ENCODE measurements at regions not wholly inside any gene's neighbourhood (a gene's known extent, or its start where the extent isn't known, plus 50 kb on each side); places are given as distances from the start of the nearest gene placed in this dataset.

- Histone ChIP-seq H3K9ac (ENCODE audit: low read length) (no peak overlapping the region), H3K27me3 (ENCODE audit: control insufficient read depth, insufficient read depth, low read length) (no peaks in the 10 kb centered on the region), H3K27ac (ENCODE audit: low read length) (no peak overlapping the region), H3K9me3 (ENCODE audit: control insufficient read depth, low read depth, low read length) (no peaks in the 10 kb centered on the region), H3K4me3 (ENCODE audit: low read length) (no peak overlapping the region), H3K4me1 (ENCODE audit: control insufficient read depth, low read depth, low read length) (no peaks in the 10 kb centered on the region), H3K36me3 (ENCODE audit: control insufficient read depth, low read depth, low read length) (no peaks in the 10 kb centered on the region)
Measured at GRCh38 chr15:39331584-39331983, 249.3 kb upstream of the THBS1 start.

- Histone ChIP-seq H3K27me3 (ENCODE audit: control insufficient read depth, insufficient read depth, low read length) (no peaks in the 10 kb centered on the region), H3K4me3 (ENCODE audit: low read length) (no peak overlapping the region), H3K27ac (ENCODE audit: low read length) (no peak overlapping the region), H3K36me3 (ENCODE audit: control insufficient read depth, low read depth, low read length) (no peaks in the 10 kb centered on the region), H3K9me3 (ENCODE audit: control insufficient read depth, low read depth, low read length) (no peaks in the 10 kb centered on the region), H3K9ac (ENCODE audit: low read length) (no peak overlapping the region), H3K4me1 (ENCODE audit: control insufficient read depth, low read depth, low read length) (no peaks in the 10 kb centered on the region)
Measured at GRCh38 chr15:39332846-39333245, 248.0 kb upstream of the THBS1 start.

GRCh38 chr15:39333393-39333792, 247.5 kb upstream of the THBS1 start:
- no peak overlapping the region for H3K9ac ChIP-seq (ENCODE audit: low read length)
- no peak overlapping the region for H3K27ac ChIP-seq (ENCODE audit: low read length)
- no peaks in the 10 kb centered on the region for H3K36me3 ChIP-seq (ENCODE audit: control insufficient read depth, low read depth, low read length)
- H3K4me3 ChIP-seq (ENCODE audit: low read length): no peak overlapping the region
- H3K4me1 ChIP-seq (ENCODE audit: control insufficient read depth, low read depth, low read length): no peaks in the 10 kb centered on the region
- H3K27me3 ChIP-seq (ENCODE audit: control insufficient read depth, insufficient read depth, low read length): no peaks in the 10 kb centered on the region
- no peaks in the 10 kb centered on the region for H3K9me3 ChIP-seq (ENCODE audit: control insufficient read depth, low read depth, low read length)

GRCh38 chr15:39333896-39334295, 247.0 kb upstream of the THBS1 start:
- no peaks in the 10 kb centered on the region for H3K27me3 ChIP-seq (ENCODE audit: control insufficient read depth, insufficient read depth, low read length)
- no peak overlapping the region for H3K4me3 ChIP-seq (ENCODE audit: low read length)
- H3K36me3 ChIP-seq (ENCODE audit: control insufficient read depth, low read depth, low read length): no peaks in the 10 kb centered on the region
- H3K9me3 ChIP-seq (ENCODE audit: control insufficient read depth, low read depth, low read length): no peaks in the 10 kb centered on the region
- no peak overlapping the region for H3K27ac ChIP-seq (ENCODE audit: low read length)
- no peaks in the 10 kb centered on the region for H3K4me1 ChIP-seq (ENCODE audit: control insufficient read depth, low read depth, low read length)
- no peak overlapping the region for H3K9ac ChIP-seq (ENCODE audit: low read length)

- no peaks in the 10 kb centered on the region for H3K9me3 ChIP-seq (ENCODE audit: control insufficient read depth, low read depth, low read length)
- H3K36me3 ChIP-seq (ENCODE audit: control insufficient read depth, low read depth, low read length): no peaks in the 10 kb centered on the region
- H3K4me1 ChIP-seq (ENCODE audit: control insufficient read depth, low read depth, low read length): peaks cover 8% of the 10 kb centered on the region
- H3K4me3 ChIP-seq (ENCODE audit: low read length): no peak overlapping the region
- H3K27me3 ChIP-seq (ENCODE audit: control insufficient read depth, insufficient read depth, low read length): no peaks in the 10 kb centered on the region
- H3K9ac ChIP-seq (ENCODE audit: low read length): no peak overlapping the region
- H3K27ac ChIP-seq (ENCODE audit: low read length): no peak overlapping the region
Measured at GRCh38 chr15:39336926-39337325, 244.0 kb upstream of the THBS1 start.

- no peaks in the 10 kb centered on the region for H3K27me3 ChIP-seq (ENCODE audit: control insufficient read depth, insufficient read depth, low read length)
- H3K36me3 ChIP-seq (ENCODE audit: control insufficient read depth, low read depth, low read length): no peaks in the 10 kb centered on the region
- peaks cover 8% of the 10 kb centered on the region for H3K4me1 ChIP-seq (ENCODE audit: control insufficient read depth, low read depth, low read length)
- H3K9me3 ChIP-seq (ENCODE audit: control insufficient read depth, low read depth, low read length): peaks cover 8% of the 10 kb centered on the region
- H3K9ac ChIP-seq (ENCODE audit: low read length): no peak overlapping the region
- H3K27ac ChIP-seq (ENCODE audit: low read length): no peak overlapping the region
- H3K4me3 ChIP-seq (ENCODE audit: low read length): no peak overlapping the region
Measured at GRCh38 chr15:39338251-39338650, 242.6 kb upstream of the THBS1 start.

- H3K9me3 ChIP-seq (ENCODE audit: control insufficient read depth, low read depth, low read length): peaks cover 12% of the 10 kb centered on the region
- no peak overlapping the region for H3K4me3 ChIP-seq (ENCODE audit: low read length)
- no peak overlapping the region for H3K27ac ChIP-seq (ENCODE audit: low read length)
- H3K4me1 ChIP-seq (ENCODE audit: control insufficient read depth, low read depth, low read length): peaks cover 11% of the 10 kb centered on the region
- no peaks in the 10 kb centered on the region for H3K36me3 ChIP-seq (ENCODE audit: control insufficient read depth, low read depth, low read length)
- H3K27me3 ChIP-seq (ENCODE audit: control insufficient read depth, insufficient read depth, low read length): no peaks in the 10 kb centered on the region
- H3K9ac ChIP-seq (ENCODE audit: low read length): no peak overlapping the region
Measured at GRCh38 chr15:39340903-39341645, 239.8 kb upstream of the THBS1 start.

GRCh38 chr15:39344662-39345141, 236.2 kb upstream of the THBS1 start:
- Histone ChIP-seq H3K36me3 (ENCODE audit: control insufficient read depth, low read depth, low read length) (no peaks in the 10 kb centered on the region), H3K4me1 (ENCODE audit: control insufficient read depth, low read depth, low read length) (peaks cover 11% of the 10 kb centered on the region), H3K9ac (ENCODE audit: low read length) (no peak overlapping the region), H3K27ac (ENCODE audit: low read length) (no peak overlapping the region), H3K4me3 (ENCODE audit: low read length) (no peak overlapping the region), H3K9me3 (ENCODE audit: control insufficient read depth, low read depth, low read length) (peaks cover 12% of the 10 kb centered on the region), H3K27me3 (ENCODE audit: control insufficient read depth, insufficient read depth, low read length) (no peaks in the 10 kb centered on the region)

- no peaks in the 10 kb centered on the region for H3K36me3 ChIP-seq (ENCODE audit: control insufficient read depth, low read depth, low read length)
- H3K9me3 ChIP-seq (ENCODE audit: control insufficient read depth, low read depth, low read length): peaks cover 12% of the 10 kb centered on the region
- peak overlapping the region; percentile 8 for H3K27ac ChIP-seq (ENCODE audit: low read length)
- no peak overlapping the region for H3K4me3 ChIP-seq (ENCODE audit: low read length)
- H3K9ac ChIP-seq (ENCODE audit: low read length): no peak overlapping the region
- H3K27me3 ChIP-seq (ENCODE audit: control insufficient read depth, insufficient read depth, low read length): no peaks in the 10 kb centered on the region
- peaks cover 11% of the 10 kb centered on the region for H3K4me1 ChIP-seq (ENCODE audit: control insufficient read depth, low read depth, low read length)
Measured at GRCh38 chr15:39345176-39345575, 235.7 kb upstream of the THBS1 start.

GRCh38 chr15:39347453-39347852, 233.4 kb upstream of the THBS1 start:
- Histone ChIP-seq H3K4me3 (ENCODE audit: low read length) (no peak overlapping the region), H3K36me3 (ENCODE audit: control insufficient read depth, low read depth, low read length) (no peaks in the 10 kb centered on the region), H3K4me1 (ENCODE audit: control insufficient read depth, low read depth, low read length) (peaks cover 4% of the 10 kb centered on the region), H3K9me3 (ENCODE audit: control insufficient read depth, low read depth, low read length) (peaks cover 11% of the 10 kb centered on the region), H3K27me3 (ENCODE audit: control insufficient read depth, insufficient read depth, low read length) (no peaks in the 10 kb centered on the region), H3K9ac (ENCODE audit: low read length) (no peak overlapping the region), H3K27ac (ENCODE audit: low read length) (no peak overlapping the region)

GRCh38 chr15:39350785-39351184, 230.1 kb upstream of the THBS1 start:
- Histone ChIP-seq H3K9ac (ENCODE audit: low read length) (no peak overlapping the region), H3K27me3 (ENCODE audit: control insufficient read depth, insufficient read depth, low read length) (no peaks in the 10 kb centered on the region), H3K36me3 (ENCODE audit: control insufficient read depth, low read depth, low read length) (no peaks in the 10 kb centered on the region), H3K4me1 (ENCODE audit: control insufficient read depth, low read depth, low read length) (no peaks in the 10 kb centered on the region), H3K27ac (ENCODE audit: low read length) (no peak overlapping the region), H3K9me3 (ENCODE audit: control insufficient read depth, low read depth, low read length) (no peaks in the 10 kb centered on the region), H3K4me3 (ENCODE audit: low read length) (no peak overlapping the region)

- Histone ChIP-seq H3K4me1 (ENCODE audit: control insufficient read depth, low read depth, low read length) (no peaks in the 10 kb centered on the region), H3K4me3 (ENCODE audit: low read length) (no peak overlapping the region), H3K36me3 (ENCODE audit: control insufficient read depth, low read depth, low read length) (no peaks in the 10 kb centered on the region), H3K27ac (ENCODE audit: low read length) (no peak overlapping the region), H3K27me3 (ENCODE audit: control insufficient read depth, insufficient read depth, low read length) (no peaks in the 10 kb centered on the region), H3K9me3 (ENCODE audit: control insufficient read depth, low read depth, low read length) (no peaks in the 10 kb centered on the region), H3K9ac (ENCODE audit: low read length) (no peak overlapping the region)
Measured at GRCh38 chr15:39354189-39354588, 226.7 kb upstream of the THBS1 start.
